NCI-H1930 (cell line): ENCODE measurements at regions not wholly inside any gene's neighbourhood (a gene's known extent, or its start where the extent isn't known, plus 50 kb on each side); places are given as distances from the start of the nearest gene placed in this dataset.

ENCODE experiments used
- DNase-seq, 2 experiments: peaks; one replicate each; lab custom pipeline; 2025; lab: John Stamatoyannopoulos, UW

DNA sequence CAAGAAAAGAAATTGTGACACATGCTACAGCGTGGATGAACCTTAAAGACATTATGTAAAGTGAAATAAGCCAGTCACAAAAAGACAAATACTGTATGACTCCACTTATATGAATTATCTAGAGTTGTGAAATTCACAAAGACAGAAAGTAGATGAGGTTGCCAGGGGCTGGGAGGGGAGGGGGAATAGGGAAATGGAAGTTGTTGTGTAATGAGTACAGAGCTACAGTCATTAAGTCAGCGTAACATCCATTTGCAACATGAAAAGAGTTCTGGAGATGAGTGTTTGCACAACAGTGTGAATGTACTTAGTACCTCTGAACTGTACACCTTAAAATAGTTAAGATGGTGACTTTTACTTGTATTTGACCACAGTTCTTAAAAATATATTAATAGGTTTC is 112.1 kb upstream of the CDK1 start:
- no peak for DNase-seq

DNA sequence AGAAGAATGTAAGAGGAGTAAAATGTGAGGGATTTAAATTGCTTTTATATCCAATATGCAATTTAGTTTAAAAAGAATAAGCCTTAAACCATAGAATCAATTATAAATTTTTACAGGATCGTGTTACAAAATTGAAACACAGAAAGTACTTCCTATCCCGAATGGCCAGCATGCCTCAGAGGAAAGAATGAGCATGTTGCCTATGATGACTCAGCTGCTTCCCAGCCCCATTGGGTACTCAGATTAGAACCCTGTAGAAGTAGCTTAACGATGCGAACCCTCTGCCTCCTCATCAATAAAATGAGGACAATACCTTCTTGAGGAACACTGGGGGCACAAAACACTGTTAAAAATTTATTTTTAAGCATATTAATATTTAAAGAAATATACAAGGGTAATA is 113.4 kb upstream of the CDK1 start:
- DNase-seq = no peak

DNA sequence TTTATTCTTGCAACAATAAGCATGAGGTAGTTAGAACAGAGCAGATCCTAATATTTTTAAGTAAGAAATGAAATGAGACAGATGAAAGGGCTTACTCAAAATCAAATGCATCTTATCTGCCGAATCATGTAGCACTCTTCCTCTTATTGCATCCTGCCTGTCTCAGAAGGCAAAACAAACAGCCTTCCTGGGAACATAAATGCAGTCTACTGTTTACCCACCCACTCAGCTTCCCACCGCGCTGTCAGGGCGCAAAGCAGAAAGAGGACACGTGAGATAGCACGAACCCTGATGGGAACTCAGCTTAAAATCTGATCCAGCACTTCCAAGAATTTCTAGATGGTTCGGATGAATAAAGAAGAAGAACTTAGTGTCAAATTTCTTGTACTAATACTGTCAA is 114.4 kb upstream of the CDK1 start:
- DNase-seq = peak; percentile 2

DNA sequence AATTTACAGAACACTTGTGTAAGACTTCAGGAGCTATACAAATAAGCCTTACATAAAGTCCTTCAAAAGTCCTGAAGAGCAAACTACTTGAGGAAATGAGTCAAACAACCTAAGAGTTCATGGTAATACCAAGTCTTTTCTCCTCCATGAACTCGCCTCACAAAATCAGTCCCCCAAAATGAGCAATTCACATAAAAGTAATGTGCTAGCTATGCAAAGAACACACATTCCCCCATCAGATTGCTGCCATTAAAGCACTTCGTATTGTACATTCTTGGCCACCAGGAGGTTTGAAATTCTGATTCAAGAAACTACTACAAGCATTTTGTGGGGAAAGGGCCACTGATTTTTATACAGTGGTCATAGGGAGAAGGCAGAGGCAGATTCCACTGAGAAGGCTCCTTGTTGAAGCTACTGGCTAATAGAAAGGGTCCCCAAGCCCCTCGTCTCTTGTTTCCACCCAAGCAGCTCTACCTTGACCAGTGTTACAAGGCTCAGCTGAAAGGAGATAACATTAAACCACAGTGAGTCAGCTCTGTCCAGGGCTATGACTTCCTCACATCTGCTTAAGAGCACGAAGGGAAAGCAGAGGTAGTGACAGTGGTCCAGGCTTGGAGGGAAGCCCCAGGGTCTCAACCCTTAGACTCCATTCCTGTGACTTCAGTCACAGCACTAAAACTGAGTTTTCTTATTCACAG is 115.2 kb upstream of the CDK1 start:
- DNase-seq = no peak

- DNase-seq = no peak
Observed at GRCh38 chr10:60661637-60662036, 116.6 kb upstream of the CDK1 start.

DNA sequence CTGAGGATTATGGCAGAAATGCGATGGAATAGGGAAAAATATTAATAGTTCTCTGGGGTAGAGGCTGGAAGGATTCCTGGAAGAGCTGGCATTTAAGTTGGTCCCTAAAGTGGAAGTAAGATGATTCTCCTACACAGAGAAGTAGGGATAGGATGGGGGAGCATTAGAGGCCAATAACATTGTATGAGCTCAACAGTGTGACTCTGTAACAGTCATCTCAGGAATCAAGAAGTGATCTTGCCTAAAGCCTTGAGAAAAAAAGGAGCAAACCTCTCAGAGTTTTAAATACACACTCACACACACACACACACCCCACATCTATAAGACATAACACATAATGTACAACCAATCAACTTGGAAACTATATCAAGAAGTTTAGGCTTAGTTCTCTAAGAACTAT is 117.7 kb upstream of the CDK1 start:
- DNase-seq = no peak

DNA sequence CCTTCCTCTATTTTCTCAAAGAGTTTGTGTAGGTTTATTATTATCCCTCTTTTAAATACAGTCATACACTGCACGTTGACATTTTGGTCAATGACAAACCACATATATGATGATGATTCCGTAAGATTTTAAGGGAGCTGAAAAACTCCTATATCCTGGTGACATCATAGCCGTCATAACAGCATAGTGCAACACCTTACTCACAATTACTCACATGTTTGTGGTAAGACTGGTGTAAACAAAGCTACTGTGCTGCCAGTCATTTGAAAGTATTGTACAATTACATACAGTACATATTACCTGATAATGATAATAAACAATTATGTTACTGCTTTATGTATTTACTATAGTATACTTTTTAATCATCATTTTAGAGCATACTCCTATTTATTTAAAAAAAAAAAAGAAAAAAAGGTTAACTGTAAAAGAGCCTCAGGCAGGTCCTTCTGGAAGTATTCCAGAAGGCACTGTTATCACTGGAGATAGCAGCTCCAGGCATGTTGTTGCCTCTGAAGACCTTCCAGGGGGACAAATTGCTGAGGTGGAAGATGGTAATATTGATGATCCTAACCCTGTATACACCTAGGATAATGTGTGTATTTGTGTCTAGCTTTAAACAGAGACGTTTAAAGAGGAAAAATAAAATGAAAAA is 123.3 kb upstream of the CDK1 start:
- DNase-seq = no peak

GRCh38 chr10:60652628-60653027 is 125.7 kb upstream of the CDK1 start:
- no peak for DNase-seq

DNA sequence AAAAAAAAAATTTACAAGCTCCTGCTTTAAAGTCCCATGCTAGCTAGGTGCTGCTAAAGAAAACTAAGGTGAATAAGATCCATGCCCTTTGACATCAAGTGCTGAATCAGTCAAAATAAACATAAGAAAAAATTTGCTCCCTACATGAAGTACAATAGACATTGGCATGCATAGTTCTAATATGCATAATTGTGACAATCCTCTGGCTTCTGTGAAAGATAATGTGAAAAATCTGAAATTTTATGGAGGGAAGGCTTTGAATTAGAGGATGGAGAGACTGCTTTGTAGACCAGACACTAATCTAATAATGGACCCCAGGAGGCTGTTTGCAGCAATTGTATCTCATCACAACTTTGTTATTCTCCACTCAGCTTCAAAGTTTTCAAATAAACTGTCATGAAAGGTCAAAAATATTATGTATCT is 127.9 kb upstream of the CDK1 start:
- no peak for DNase-seq

DNA sequence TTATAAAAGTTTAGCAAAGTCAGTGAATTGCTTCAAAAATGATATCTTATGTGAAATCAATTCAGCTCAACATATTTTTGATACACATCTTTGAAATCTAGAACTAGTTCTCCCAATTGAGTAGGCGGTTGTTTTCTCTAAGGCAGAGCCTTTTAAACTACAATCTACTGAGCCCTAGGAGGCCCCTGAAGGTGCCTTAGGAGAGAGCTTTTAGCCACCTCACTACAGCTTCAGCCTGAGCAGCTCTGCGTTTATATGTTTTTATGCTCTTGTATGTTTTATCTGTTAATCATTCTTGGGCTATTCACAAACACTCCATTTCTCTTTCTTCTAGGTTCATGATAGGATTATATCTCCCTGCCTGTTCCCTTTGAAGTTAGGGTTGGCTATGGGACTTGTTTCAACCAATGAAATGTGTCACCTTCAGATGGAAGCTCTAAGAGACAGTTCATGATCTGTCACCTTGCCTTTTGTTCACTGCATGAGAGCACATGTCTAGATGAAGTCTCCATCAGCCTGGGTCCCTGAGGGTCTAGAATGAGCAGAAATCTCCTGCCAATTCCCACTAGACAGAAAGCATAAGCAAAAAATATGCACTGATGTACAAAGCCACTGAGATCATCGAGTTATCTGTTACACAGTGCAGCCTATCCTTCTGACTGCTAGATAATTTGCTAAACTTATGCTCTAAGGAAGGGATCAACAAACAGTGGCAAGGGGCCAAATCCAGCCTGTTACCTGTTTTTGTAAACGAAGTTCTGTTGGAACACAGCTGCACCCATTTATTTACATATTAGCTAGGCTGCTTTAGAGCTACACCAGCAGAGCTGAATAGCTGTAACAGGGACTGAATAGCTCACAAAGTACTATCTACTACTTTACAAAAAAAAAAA is 128.5 kb upstream of the CDK1 start:
- DNase-seq = no peak

- DNase-seq = no peak
Observed at GRCh38 chr10:60648761-60649160, 129.5 kb upstream of the CDK1 start.

DNA sequence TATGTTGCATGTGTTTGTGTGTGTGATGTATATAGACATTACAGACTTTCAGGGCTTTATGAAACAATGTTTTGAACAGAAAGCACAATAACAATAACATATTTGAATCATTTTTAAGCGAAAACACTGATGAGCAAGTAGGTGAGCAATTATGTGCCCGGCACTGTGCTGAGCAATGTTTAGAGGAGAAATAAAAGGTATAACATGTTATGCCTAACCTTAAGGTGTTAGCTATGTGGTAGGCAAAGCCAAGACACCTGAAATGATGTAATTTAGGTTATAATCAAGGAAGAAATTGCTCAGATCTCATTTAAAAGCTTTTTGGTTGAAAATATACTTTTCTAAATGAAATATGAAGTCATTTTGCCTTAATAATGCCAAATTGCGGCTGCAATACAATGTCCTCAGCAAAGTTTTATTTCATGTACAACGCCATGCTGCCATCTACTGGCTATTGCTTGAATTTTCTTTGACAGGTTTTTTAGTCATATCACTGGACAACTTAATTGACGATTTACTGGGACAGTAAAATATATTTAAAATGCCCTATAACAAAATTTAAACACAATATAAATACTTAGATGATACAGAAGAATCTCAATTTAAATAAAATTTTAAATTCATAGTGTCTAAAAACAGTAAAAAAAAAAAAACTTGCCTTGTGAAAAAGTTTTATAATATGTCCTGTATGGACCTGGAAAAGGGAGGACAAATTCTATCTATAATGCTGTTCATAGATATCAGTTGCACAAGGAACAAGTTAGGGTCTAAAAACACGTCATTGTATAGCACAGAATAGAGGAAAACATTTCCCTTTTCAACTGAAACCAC is 131.1 kb upstream of the CDK1 start:
- peak; percentile 7 to 25 for DNase-seq

DNA sequence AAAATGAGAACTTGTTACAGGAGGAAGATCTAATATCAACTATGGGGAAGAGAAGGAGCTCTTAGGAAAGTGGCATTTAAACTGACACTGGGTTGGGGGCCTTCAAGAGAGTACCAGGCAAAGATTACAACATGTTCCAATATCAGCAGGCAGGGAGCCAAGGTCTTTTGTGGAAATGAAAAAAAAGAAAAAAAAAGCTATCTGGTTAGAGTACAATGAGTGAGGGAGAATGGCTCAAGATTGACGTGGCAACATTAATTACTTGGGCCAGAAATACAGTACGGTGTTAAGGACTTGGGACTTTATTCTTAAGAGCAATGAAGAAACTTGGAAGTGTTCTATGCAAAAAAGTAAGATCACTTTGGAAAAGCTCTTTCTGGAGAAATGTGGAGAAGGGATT is 132.3 kb upstream of the CDK1 start:
- no peak for DNase-seq

GRCh38 chr10:60644436-60645130 is 133.7 kb upstream of the CDK1 start:
- no peak for DNase-seq

DNA sequence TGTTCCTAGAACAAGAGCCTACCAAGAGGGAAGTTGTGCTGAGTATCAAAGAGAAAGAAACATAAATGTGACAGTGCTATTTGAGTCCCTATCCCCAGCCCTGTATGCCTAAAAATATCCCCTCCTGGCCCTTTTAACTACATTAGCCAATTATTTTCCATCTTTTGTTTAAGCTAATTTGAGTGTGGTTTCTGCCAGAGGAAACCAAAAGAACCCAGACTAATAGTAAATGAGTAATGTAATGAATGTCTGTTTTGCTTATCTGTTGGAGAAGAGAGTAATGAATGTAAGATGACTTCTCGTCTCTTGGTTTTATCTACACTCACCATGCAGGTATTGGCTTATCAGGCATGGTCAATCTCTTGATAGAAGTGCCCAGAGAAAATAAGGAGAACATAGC is 134.4 kb upstream of the CDK1 start:
- DNase-seq = no peak

GRCh38 chr10:60629332-60629731 is 148.9 kb upstream of the CDK1 start:
- DNase-seq = no peak

GRCh38 chr10:60627778-60628748 is 150.2 kb upstream of the CDK1 start:
- DNase-seq = no peak

DNA sequence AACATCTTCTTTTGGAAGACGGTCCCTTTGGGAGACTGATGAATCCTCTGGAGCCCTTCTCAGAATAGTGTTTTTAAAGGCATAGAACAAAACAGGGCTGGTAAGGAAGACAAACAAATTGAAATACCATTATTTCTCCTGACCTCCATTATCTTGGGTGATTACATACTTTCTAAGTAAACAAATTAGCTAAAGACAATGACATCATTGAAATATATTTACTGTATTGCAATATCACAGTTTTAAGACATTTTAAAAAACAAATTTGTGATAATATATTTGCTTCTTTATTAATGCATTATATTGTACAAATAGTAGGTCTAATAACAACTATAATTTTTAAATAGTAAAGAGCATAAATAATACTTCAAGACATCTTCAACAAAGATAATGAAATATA is 152.2 kb upstream of the CDK1 start:
- DNase-seq = no peak

- DNase-seq = no peak
Observed at GRCh38 chr10:60623627-60624026, 154.7 kb upstream of the CDK1 start.

DNA sequence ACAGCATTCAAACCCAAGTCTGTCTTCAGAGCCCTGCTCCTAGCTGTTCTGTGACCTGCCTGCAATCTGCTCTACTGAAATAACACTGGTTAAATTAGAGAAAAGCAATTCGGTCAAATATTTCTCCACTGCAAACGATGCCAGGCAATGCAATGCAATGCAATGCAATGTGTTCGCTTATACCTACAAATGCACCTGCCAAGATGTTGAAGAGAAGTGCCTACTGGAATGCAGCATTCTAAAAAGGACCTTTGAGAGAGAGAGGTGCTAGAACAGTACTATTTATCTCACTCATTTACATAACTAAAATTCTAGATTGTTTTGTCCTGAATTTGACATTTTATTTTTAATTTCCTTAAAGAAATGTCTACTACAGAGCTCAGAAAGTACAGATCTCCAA is 157.3 kb upstream of the CDK1 start:
- DNase-seq = no peak
